ENCODE measurements at regions not wholly inside any gene's neighbourhood (a gene's known extent, or its start where the extent isn't known, plus 50 kb on each side); places are given as distances from the start of the nearest gene placed in this dataset.
"Not testable (repeated sequence)": the region's sequence is repeated elsewhere in the genome, so short reads cannot be mapped to it uniquely, and the experiment has no call there.

DNA sequence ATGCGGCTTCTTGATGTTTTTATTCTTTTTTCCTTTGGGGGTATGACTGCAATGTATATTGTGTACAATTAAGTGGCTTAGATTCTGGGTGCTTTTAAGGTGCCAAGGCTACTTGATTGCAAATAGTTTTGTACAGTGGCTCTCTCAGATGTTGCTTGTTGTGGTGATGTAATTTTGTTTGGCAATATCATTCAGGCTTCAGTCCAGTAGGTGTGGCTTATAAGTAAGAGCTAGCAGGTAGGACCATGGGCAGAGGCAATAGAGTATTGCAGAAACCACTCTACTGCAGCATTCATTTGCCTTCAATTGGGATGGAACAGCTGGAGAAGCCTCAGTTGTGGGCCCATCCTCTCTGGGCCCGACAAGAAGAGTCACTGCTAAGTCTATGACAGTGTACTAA lies 407.9 kb upstream of the MAN1A1 start:
- Histone ChIP-seq H3K9me3 (ENCODE audit: low read length) (no peaks in the 10 kb centered on the region), H3K9ac (ENCODE audit: low read length) (no peak overlapping the region), H3K79me2 (replicated peaks; ENCODE audit: insufficient read depth, low read length) (no peaks in the 10 kb centered on the region), H3K4me3 (ENCODE audit: low read length) (no peak overlapping the region), H3K4me2 (ENCODE audit: low read length) (no peak overlapping the region), H3K27ac (ENCODE audit: low read length) (no peak overlapping the region), H3K36me3 (ENCODE audit: insufficient read depth, low read length) (no peaks in the 10 kb centered on the region), H3K9me2 (ENCODE audit: insufficient read depth, low read length) (no peaks in the 10 kb centered on the region), H2AFZ (ENCODE audit: low read depth, low read length) (no peak overlapping the region), H4K20me1 (ENCODE audit: insufficient read depth) (no peaks in the 10 kb centered on the region), H3F3A (ENCODE audit: insufficient read depth, low read length, poor library complexity, severe bottlenecking) (no peaks in the 10 kb centered on the region), H3K27me3 (ENCODE audit: insufficient read depth, low read depth, low read length) (no peaks in the 10 kb centered on the region)
- TF ChIP-seq, protein P1, sequence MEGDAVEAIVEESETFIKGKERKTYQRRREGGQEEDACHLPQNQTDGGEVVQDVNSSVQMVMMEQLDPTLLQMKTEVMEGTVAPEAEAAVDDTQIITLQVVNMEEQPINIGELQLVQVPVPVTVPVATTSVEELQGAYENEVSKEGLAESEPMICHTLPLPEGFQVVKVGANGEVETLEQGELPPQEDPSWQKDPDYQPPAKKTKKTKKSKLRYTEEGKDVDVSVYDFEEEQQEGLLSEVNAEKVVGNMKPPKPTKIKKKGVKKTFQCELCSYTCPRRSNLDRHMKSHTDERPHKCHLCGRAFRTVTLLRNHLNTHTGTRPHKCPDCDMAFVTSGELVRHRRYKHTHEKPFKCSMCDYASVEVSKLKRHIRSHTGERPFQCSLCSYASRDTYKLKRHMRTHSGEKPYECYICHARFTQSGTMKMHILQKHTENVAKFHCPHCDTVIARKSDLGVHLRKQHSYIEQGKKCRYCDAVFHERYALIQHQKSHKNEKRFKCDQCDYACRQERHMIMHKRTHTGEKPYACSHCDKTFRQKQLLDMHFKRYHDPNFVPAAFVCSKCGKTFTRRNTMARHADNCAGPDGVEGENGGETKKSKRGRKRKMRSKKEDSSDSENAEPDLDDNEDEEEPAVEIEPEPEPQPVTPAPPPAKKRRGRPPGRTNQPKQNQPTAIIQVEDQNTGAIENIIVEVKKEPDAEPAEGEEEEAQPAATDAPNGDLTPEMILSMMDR (IDR thresholded peaks at IDR 0.05; ENCODE audit: poor library complexity, severe bottlenecking): no peak
- TF ChIP-seq RAD21 (conservative IDR thresholded peaks at IDR 0.05) (no peak), POLR2AphosphoS5 (IDR thresholded peaks at IDR 0.05) (no peak), TAF1 (IDR thresholded peaks at IDR 0.05; ENCODE audit: low read depth) (no peak), EZH2 (IDR thresholded peaks at IDR 0.05; ENCODE audit: borderline replicate concordance, insufficient read depth, low read length, poor library complexity, severe bottlenecking) (no peak), SMC3 (conservative IDR thresholded peaks at IDR 0.05; ENCODE audit: poor library complexity) (no peak), EP300 (conservative IDR thresholded peaks at IDR 0.05; ENCODE audit: poor library complexity, severe bottlenecking) (no peak), MXI1 (conservative IDR thresholded peaks at IDR 0.05; ENCODE audit: poor library complexity, severe bottlenecking) (no peak)
- TF ChIP-seq, protein P2, sequence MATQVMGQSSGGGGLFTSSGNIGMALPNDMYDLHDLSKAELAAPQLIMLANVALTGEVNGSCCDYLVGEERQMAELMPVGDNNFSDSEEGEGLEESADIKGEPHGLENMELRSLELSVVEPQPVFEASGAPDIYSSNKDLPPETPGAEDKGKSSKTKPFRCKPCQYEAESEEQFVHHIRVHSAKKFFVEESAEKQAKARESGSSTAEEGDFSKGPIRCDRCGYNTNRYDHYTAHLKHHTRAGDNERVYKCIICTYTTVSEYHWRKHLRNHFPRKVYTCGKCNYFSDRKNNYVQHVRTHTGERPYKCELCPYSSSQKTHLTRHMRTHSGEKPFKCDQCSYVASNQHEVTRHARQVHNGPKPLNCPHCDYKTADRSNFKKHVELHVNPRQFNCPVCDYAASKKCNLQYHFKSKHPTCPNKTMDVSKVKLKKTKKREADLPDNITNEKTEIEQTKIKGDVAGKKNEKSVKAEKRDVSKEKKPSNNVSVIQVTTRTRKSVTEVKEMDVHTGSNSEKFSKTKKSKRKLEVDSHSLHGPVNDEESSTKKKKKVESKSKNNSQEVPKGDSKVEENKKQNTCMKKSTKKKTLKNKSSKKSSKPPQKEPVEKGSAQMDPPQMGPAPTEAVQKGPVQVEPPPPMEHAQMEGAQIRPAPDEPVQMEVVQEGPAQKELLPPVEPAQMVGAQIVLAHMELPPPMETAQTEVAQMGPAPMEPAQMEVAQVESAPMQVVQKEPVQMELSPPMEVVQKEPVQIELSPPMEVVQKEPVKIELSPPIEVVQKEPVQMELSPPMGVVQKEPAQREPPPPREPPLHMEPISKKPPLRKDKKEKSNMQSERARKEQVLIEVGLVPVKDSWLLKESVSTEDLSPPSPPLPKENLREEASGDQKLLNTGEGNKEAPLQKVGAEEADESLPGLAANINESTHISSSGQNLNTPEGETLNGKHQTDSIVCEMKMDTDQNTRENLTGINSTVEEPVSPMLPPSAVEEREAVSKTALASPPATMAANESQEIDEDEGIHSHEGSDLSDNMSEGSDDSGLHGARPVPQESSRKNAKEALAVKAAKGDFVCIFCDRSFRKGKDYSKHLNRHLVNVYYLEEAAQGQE (IDR thresholded peaks at IDR 0.05; ENCODE audit: borderline replicate concordance): no peak

DNA sequence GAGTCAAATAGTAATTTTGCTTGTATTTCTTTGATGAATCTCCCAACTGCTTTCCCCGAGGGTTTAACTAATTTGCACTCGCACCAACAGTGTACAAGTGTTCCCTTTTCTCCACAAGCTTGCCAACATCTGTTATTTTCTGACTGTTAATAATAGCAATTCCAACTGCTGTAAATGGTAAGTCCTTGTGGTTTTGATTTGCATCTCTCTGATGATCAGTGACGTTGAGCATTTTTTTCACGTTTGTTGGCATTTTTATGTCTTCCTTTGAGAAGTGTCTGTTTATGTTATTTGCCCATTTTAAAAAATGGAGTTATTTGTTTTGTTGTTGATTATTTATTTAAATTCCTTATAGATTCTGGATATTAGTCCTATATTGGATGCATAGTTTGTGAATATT lies 399.8 kb upstream of the MAN1A1 start:
- H3K79me2 ChIP-seq (replicated peaks; ENCODE audit: insufficient read depth, low read length): no peaks in the 10 kb centered on the region
- H3K9me3 ChIP-seq (ENCODE audit: low read length): no peaks in the 10 kb centered on the region
- no peak for TF ChIP-seq EP300 (conservative IDR thresholded peaks at IDR 0.05; ENCODE audit: poor library complexity, severe bottlenecking)
- no peak for TF ChIP-seq RAD21 (conservative IDR thresholded peaks at IDR 0.05)
- no peak for TF ChIP-seq POLR2AphosphoS5 (IDR thresholded peaks at IDR 0.05)
- no peak for TF ChIP-seq SMC3 (conservative IDR thresholded peaks at IDR 0.05; ENCODE audit: poor library complexity)
- TF ChIP-seq, protein P1 (IDR thresholded peaks at IDR 0.05; ENCODE audit: poor library complexity, severe bottlenecking): no peak
- TF ChIP-seq, protein P2 (IDR thresholded peaks at IDR 0.05; ENCODE audit: borderline replicate concordance): no peak
- no peak for TF ChIP-seq MXI1 (conservative IDR thresholded peaks at IDR 0.05; ENCODE audit: poor library complexity, severe bottlenecking)
- no peak for TF ChIP-seq EZH2 (IDR thresholded peaks at IDR 0.05; ENCODE audit: borderline replicate concordance, insufficient read depth, low read length, poor library complexity, severe bottlenecking)
- no peak for TF ChIP-seq TAF1 (IDR thresholded peaks at IDR 0.05; ENCODE audit: low read depth)
- H3K9ac ChIP-seq (ENCODE audit: low read length): no peak overlapping the region
- no peaks in the 10 kb centered on the region for H4K20me1 ChIP-seq (ENCODE audit: insufficient read depth)
- H3F3A ChIP-seq (ENCODE audit: insufficient read depth, low read length, poor library complexity, severe bottlenecking): no peaks in the 10 kb centered on the region
- no peak overlapping the region for H3K4me2 ChIP-seq (ENCODE audit: low read length)
- no peak overlapping the region for H3K27ac ChIP-seq (ENCODE audit: low read length)
- no peaks in the 10 kb centered on the region for H3K9me2 ChIP-seq (ENCODE audit: insufficient read depth, low read length)
- H3K27me3 ChIP-seq (ENCODE audit: insufficient read depth, low read depth, low read length): no peaks in the 10 kb centered on the region
- H3K4me3 ChIP-seq (ENCODE audit: low read length): no peak overlapping the region
- H2AFZ ChIP-seq (ENCODE audit: low read depth, low read length): no peak overlapping the region
- no peaks in the 10 kb centered on the region for H3K36me3 ChIP-seq (ENCODE audit: insufficient read depth, low read length)

DNA sequence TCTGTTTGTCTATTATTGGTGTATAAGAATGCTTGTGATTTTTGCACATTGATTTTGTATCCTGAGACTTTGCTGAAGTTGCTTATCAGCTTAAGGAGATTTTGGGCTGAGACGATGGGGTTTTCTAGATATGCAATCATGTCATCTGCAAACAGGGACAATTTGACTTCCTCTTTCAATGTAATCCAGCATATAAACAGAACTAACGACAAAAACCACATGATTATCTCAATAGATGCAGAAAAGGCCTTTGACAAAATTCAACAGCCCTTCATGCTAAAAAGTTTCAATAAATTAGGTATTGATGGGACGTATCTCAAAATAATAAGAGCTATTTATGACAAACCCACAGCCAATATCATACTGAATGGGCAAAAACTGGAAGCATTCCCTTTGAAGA lies 399.0 kb upstream of the MAN1A1 start:
- H3K27me3 ChIP-seq (ENCODE audit: insufficient read depth, low read depth, low read length); H3K79me2 ChIP-seq (replicated peaks; ENCODE audit: insufficient read depth, low read length); H3K4me3 ChIP-seq (ENCODE audit: low read length); H3K9me2 ChIP-seq (ENCODE audit: insufficient read depth, low read length); H2AFZ ChIP-seq (ENCODE audit: low read depth, low read length); H3K27ac ChIP-seq (ENCODE audit: low read length); H3F3A ChIP-seq (ENCODE audit: insufficient read depth, low read length, poor library complexity, severe bottlenecking); H3K9me3 ChIP-seq (ENCODE audit: low read length); H3K4me2 ChIP-seq (ENCODE audit: low read length); H4K20me1 ChIP-seq (ENCODE audit: insufficient read depth); H3K36me3 ChIP-seq (ENCODE audit: insufficient read depth, low read length); H3K9ac ChIP-seq (ENCODE audit: low read length): not testable (repeated sequence)

Data from neural cell (in vitro differentiated cells).